ENCODE measurements at regions not wholly inside any gene's neighbourhood (a gene's known extent, or its start where the extent isn't known, plus 50 kb on each side); places are given as distances from the start of the nearest gene placed in this dataset.
"Not testable (repeated sequence)": the region's sequence is repeated elsewhere in the genome, so short reads cannot be mapped to it uniquely, and the experiment has no call there.

DNA sequence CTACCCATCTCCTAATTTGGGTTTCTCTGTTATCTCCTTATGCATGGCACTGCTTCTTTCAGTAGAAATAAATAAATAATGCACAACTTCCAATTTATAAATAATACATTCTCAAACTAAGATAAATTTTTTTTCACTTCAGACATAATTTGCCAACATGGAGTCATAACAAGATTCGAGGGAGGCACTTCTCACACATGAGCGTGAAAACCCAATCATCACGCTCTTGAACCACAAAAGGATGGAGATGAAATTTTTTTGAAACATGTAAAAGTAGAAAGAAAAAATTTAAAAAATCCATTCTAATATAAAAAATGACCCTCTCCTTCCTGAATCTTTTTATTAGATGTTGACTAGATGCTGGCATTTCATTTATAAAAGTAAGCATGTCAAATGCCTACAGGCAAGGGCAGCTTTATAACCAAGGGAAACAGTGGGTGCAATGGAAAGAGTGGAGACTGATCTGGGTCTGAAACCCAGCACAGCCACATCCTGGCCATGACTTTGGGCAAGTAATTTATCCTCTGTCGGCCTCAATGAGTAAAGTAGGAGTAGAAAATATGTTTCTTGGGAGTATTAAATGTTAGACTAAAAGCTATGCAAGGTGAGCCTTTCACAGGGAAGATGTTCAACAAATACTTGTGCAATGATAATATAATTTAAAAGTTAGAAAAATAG lies 185.0 kb downstream of the STK31 start:
- no peak for DNase-seq (ENCODE audit: extremely low read depth, low read depth)

DNA sequence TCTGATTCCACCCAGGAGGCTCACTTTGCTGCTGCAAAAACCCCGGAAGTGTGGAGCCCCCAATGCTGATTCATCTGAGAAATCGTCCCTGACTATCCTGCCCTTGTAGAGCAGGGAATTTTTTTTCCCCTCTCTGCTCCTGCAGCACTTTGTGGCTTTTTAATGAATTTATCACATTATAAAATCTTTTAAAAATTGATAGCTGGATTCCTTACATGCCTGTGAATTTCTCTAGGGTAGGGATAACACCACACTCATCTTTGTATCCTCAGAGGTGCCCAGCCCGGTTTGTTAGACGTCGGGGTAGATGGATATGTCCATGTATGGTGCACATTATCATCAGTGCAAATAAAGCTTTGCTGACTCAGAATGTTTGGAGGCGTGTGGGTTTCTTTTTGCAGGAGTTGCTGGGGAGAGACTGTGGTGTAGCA lies 185.7 kb downstream of the STK31 start:
- DNase-seq (ENCODE audit: extremely low read depth, low read depth): no peak
- TF ChIP-seq, protein P1, sequence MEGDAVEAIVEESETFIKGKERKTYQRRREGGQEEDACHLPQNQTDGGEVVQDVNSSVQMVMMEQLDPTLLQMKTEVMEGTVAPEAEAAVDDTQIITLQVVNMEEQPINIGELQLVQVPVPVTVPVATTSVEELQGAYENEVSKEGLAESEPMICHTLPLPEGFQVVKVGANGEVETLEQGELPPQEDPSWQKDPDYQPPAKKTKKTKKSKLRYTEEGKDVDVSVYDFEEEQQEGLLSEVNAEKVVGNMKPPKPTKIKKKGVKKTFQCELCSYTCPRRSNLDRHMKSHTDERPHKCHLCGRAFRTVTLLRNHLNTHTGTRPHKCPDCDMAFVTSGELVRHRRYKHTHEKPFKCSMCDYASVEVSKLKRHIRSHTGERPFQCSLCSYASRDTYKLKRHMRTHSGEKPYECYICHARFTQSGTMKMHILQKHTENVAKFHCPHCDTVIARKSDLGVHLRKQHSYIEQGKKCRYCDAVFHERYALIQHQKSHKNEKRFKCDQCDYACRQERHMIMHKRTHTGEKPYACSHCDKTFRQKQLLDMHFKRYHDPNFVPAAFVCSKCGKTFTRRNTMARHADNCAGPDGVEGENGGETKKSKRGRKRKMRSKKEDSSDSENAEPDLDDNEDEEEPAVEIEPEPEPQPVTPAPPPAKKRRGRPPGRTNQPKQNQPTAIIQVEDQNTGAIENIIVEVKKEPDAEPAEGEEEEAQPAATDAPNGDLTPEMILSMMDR (IDR thresholded peaks at IDR 0.05; ENCODE audit: low read depth, low read length): no peak

More for the DNA sequence above, 185.0 kb downstream of the STK31 start:
- TF ChIP-seq, protein P1 (IDR thresholded peaks at IDR 0.05; ENCODE audit: low read depth, low read length): no peak

DNA sequence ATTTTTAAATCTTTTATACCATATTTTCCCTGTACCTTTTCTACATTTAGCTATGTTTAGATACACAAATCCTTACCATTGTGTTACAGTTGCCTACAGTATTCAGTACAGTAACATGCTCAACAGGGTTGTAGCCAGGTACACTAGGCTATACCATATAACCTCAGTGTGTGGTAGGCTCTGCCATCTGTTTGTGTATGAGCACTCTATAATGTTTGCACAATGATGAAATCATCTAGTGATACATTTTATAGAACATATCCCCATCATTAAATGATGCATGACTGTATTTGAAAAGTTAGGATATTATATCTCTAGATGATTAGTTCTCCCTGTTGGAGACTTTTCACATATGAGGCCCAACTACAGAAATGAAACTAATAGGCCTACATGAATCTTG lies 188.6 kb downstream of the STK31 start:
- TF ChIP-seq, protein P1 (IDR thresholded peaks at IDR 0.05; ENCODE audit: low read depth, low read length): no peak
- DNase-seq (ENCODE audit: extremely low read depth, low read depth): no peak

DNA sequence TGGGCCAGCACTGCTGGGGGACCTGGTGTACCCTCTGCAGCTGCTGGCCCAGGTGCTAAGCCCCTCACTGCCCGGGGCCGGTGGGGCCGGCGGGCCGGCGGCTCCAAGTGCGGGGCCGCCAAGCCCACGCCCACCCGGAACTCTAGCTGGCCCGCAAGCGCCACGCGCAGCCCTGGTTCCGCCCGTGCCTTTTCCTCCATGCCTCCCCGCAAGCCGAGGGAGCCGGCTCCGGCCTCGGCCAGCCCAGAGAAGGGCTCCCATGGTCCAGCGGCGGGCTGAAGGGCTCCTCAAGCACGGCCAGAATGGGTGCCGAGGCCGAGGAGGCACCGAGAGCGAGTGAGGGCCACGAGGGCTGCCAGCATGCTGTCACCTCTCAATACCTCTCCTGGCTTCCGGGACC lies 194.9 kb downstream of the STK31 start:
- DNase-seq (ENCODE audit: extremely low read depth, low read depth): not testable (repeated sequence)

DNA sequence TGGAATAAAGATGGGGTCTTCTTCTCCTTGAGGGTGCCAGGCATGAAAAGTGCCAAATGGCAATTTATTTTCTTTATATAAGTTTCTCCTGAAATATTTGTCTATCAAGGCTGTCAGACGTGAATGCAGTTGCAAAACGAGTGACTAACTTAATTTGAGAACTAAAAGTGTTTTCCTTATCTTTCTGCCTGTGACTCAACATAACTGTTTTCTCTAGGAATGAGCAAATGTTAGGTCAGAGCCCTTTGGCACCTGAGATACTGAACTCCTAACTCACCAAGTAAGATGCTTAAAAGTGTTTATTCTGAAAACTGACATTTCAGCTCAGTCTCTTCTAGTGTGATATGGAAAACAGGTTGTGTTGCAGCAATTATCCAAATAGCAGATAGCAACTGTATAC lies 197.0 kb downstream of the STK31 start:
- no peak for DNase-seq (ENCODE audit: extremely low read depth, low read depth)
- TF ChIP-seq, protein P1 (IDR thresholded peaks at IDR 0.05; ENCODE audit: low read depth, low read length): no peak

DNA sequence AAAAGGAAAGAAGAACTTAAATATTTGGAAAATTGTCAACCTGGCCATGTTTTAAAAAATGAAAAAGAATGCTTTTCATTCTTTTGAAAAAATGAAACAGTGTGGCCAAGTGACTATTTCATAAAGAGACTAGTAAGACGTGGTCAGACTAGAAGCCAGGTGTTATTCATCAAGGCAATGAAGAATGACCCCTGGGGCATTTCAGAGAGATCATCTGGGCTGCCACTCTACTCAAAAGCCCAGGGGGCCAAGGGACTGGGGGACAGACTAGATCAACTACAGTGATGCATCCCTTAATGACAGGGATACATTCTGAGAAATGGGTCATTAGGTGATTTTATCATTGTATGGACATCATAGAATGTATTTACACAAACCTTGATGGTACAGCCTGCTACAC lies 199.4 kb downstream of the STK31 start:
- TF ChIP-seq, protein P1 (IDR thresholded peaks at IDR 0.05; ENCODE audit: low read depth, low read length): no peak
- no peak for DNase-seq (ENCODE audit: extremely low read depth, low read depth)

DNA sequence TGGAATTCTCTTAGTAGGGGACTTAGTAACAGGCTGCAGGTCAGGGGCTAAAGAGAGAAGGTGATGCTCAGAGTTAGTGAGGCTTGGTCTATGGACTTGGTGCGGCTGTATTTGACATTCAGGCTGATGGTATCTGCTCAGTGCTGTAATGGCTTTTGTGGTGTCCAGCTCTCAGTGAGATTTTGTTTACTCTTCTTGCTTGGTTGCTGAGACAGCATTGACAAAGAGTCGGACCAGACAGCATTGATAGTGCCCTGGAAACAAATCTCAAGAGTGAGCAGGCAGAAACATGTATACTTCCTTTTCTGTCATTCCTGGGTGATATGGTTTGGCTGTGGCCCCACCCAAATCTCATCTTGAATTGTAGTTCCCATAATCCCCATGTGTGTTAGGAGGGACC lies 202.0 kb downstream of the STK31 start:
- TF ChIP-seq, protein P1 (IDR thresholded peaks at IDR 0.05; ENCODE audit: low read depth, low read length): no peak
- no peak for DNase-seq (ENCODE audit: extremely low read depth, low read depth)

DNA sequence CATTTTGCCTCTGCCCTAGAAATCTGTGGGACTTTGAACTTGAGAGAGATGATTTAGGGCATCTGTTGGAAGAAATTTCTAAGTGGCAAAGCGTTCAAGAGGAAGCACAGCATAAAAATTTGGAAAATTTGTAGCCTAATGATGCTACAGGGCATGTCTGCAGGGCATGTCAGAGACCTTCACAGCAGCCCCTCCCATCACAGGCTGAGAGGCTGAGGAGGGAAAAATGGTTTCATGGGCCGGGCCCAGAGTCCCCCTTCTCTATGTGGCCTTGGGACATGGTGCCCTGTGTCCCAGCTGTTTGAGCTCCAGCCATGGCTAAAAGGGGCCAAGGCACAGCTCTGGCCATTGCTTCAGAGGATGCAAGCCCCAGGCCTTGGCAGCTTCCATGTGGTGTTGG lies 203.0 kb downstream of the STK31 start:
- no peak for DNase-seq (ENCODE audit: extremely low read depth, low read depth)
- TF ChIP-seq, protein P1 (IDR thresholded peaks at IDR 0.05; ENCODE audit: low read depth, low read length): no peak

Data from AG09319 (cell line).